ENCODE measurements at regions not wholly inside any gene's neighbourhood (a gene's known extent, or its start where the extent isn't known, plus 50 kb on each side); places are given as distances from the start of the nearest gene placed in this dataset.

- no peaks in the 10 kb centered on the region for H3K27me3 ChIP-seq (ENCODE audit: control insufficient read depth, insufficient read depth, low read length)
- H3K4me1 ChIP-seq (ENCODE audit: control insufficient read depth, insufficient read depth, low read length): no peaks in the 10 kb centered on the region
- no peaks in the 10 kb centered on the region for H3K36me3 ChIP-seq (ENCODE audit: control insufficient read depth, insufficient read depth, low read length)
- no CpG with 5 or more reads among the region's 3 CpGs for WGBS (ENCODE audit: insufficient coverage)
- DNase-seq (ENCODE audit: low read depth in 4 of 6, low spot score in 6 of 6): no peak
- H3K9me3 ChIP-seq (ENCODE audit: control insufficient read depth, insufficient read depth, low read length): no peaks in the 10 kb centered on the region
- H3K4me3 ChIP-seq (ENCODE audit: low read depth, low read length): no peak overlapping the region
- no peak overlapping the region for H3K27ac ChIP-seq (ENCODE audit: low read depth, low read length)
Measured at GRCh38 chr4:74543231-74543781, 98.4 kb downstream of the AREG start.

- no peak for DNase-seq (ENCODE audit: low read depth in 4 of 6, low spot score in 6 of 6)
- Histone ChIP-seq H3K27me3 (ENCODE audit: control insufficient read depth, insufficient read depth, low read length) (no peaks in the 10 kb centered on the region), H3K36me3 (ENCODE audit: control insufficient read depth, insufficient read depth, low read length) (no peaks in the 10 kb centered on the region), H3K9me3 (ENCODE audit: control insufficient read depth, insufficient read depth, low read length) (no peaks in the 10 kb centered on the region), H3K4me1 (ENCODE audit: control insufficient read depth, insufficient read depth, low read length) (no peaks in the 10 kb centered on the region), H3K4me3 (ENCODE audit: low read depth, low read length) (no peak overlapping the region), H3K27ac (ENCODE audit: low read depth, low read length) (no peak overlapping the region)
- WGBS (ENCODE audit: insufficient coverage): 100% methylated on average over 1 of the region's 2 CpGs
Measured at GRCh38 chr4:74543983-74544382, 99.0 kb downstream of the AREG start.

GRCh38 chr4:74544655-74545361 lies 99.9 kb downstream of the AREG start:
- Histone ChIP-seq H3K27me3 (ENCODE audit: control insufficient read depth, insufficient read depth, low read length) (no peaks in the 10 kb centered on the region), H3K4me1 (ENCODE audit: control insufficient read depth, insufficient read depth, low read length) (no peaks in the 10 kb centered on the region), H3K27ac (ENCODE audit: low read depth, low read length) (no peak overlapping the region), H3K36me3 (ENCODE audit: control insufficient read depth, insufficient read depth, low read length) (no peaks in the 10 kb centered on the region), H3K4me3 (ENCODE audit: low read depth, low read length) (no peak overlapping the region), H3K9me3 (ENCODE audit: control insufficient read depth, insufficient read depth, low read length) (no peaks in the 10 kb centered on the region)
- WGBS (ENCODE audit: insufficient coverage): no CpG with 5 or more reads among the region's 1 CpG
- DNase-seq (ENCODE audit: low read depth in 4 of 6, low spot score in 6 of 6): no peak

GRCh38 chr4:74545448-74545847 lies 100.5 kb downstream of the AREG start:
- no peaks in the 10 kb centered on the region for H3K9me3 ChIP-seq (ENCODE audit: control insufficient read depth, insufficient read depth, low read length)
- no peaks in the 10 kb centered on the region for H3K27me3 ChIP-seq (ENCODE audit: control insufficient read depth, insufficient read depth, low read length)
- H3K36me3 ChIP-seq (ENCODE audit: control insufficient read depth, insufficient read depth, low read length): no peaks in the 10 kb centered on the region
- no peak for DNase-seq (ENCODE audit: low read depth in 4 of 6, low spot score in 6 of 6)
- H3K4me3 ChIP-seq (ENCODE audit: low read depth, low read length): no peak overlapping the region
- no peaks in the 10 kb centered on the region for H3K4me1 ChIP-seq (ENCODE audit: control insufficient read depth, insufficient read depth, low read length)
- no peak overlapping the region for H3K27ac ChIP-seq (ENCODE audit: low read depth, low read length)

GRCh38 chr4:74546057-74546456 lies 101.1 kb downstream of the AREG start:
- DNase-seq (ENCODE audit: low read depth in 4 of 6, low spot score in 6 of 6): no peak
- H3K9me3 ChIP-seq (ENCODE audit: control insufficient read depth, insufficient read depth, low read length): no peaks in the 10 kb centered on the region
- H3K27ac ChIP-seq (ENCODE audit: low read depth, low read length): no peak overlapping the region
- whole genome bisulfite sequencing (ENCODE audit: insufficient coverage): no CpG with 5 or more reads among the region's 2 CpGs
- H3K4me1 ChIP-seq (ENCODE audit: control insufficient read depth, insufficient read depth, low read length): no peaks in the 10 kb centered on the region
- H3K36me3 ChIP-seq (ENCODE audit: control insufficient read depth, insufficient read depth, low read length): no peaks in the 10 kb centered on the region
- H3K27me3 ChIP-seq (ENCODE audit: control insufficient read depth, insufficient read depth, low read length): no peaks in the 10 kb centered on the region
- H3K4me3 ChIP-seq (ENCODE audit: low read depth, low read length): no peak overlapping the region

- no peak for DNase-seq (ENCODE audit: low read depth in 4 of 6, low spot score in 6 of 6)
- Histone ChIP-seq H3K27ac (ENCODE audit: low read depth, low read length) (no peak overlapping the region), H3K9me3 (ENCODE audit: control insufficient read depth, insufficient read depth, low read length) (no peaks in the 10 kb centered on the region), H3K36me3 (ENCODE audit: control insufficient read depth, insufficient read depth, low read length) (no peaks in the 10 kb centered on the region), H3K4me1 (ENCODE audit: control insufficient read depth, insufficient read depth, low read length) (no peaks in the 10 kb centered on the region), H3K27me3 (ENCODE audit: control insufficient read depth, insufficient read depth, low read length) (no peaks in the 10 kb centered on the region), H3K4me3 (ENCODE audit: low read depth, low read length) (no peak overlapping the region)
Measured at GRCh38 chr4:74547042-74547441, 102.1 kb downstream of the AREG start.

GRCh38 chr4:74548561-74548960 lies 103.6 kb downstream of the AREG start:
- Histone ChIP-seq H3K9me3 (ENCODE audit: control insufficient read depth, insufficient read depth, low read length) (no peaks in the 10 kb centered on the region), H3K4me1 (ENCODE audit: control insufficient read depth, insufficient read depth, low read length) (no peaks in the 10 kb centered on the region), H3K36me3 (ENCODE audit: control insufficient read depth, insufficient read depth, low read length) (no peaks in the 10 kb centered on the region), H3K27me3 (ENCODE audit: control insufficient read depth, insufficient read depth, low read length) (no peaks in the 10 kb centered on the region), H3K4me3 (ENCODE audit: low read depth, low read length) (no peak overlapping the region), H3K27ac (ENCODE audit: low read depth, low read length) (no peak overlapping the region)
- 100% methylated on average over 1 of the region's 2 CpGs for WGBS (ENCODE audit: insufficient coverage)
- DNase-seq (ENCODE audit: low read depth in 4 of 6, low spot score in 6 of 6): no peak

GRCh38 chr4:74549936-74550335 lies 105.0 kb downstream of the AREG start:
- Histone ChIP-seq H3K4me1 (ENCODE audit: control insufficient read depth, insufficient read depth, low read length) (no peaks in the 10 kb centered on the region), H3K36me3 (ENCODE audit: control insufficient read depth, insufficient read depth, low read length) (no peaks in the 10 kb centered on the region), H3K4me3 (ENCODE audit: low read depth, low read length) (no peak overlapping the region), H3K27me3 (ENCODE audit: control insufficient read depth, insufficient read depth, low read length) (no peaks in the 10 kb centered on the region), H3K27ac (ENCODE audit: low read depth, low read length) (no peak overlapping the region), H3K9me3 (ENCODE audit: control insufficient read depth, insufficient read depth, low read length) (no peaks in the 10 kb centered on the region)
- no CpG with 5 or more reads among the region's 2 CpGs for WGBS (ENCODE audit: insufficient coverage)
- no peak for DNase-seq (ENCODE audit: low read depth in 4 of 6, low spot score in 6 of 6)

- Histone ChIP-seq H3K27ac (ENCODE audit: low read depth, low read length) (no peak overlapping the region), H3K9me3 (ENCODE audit: control insufficient read depth, insufficient read depth, low read length) (no peaks in the 10 kb centered on the region), H3K27me3 (ENCODE audit: control insufficient read depth, insufficient read depth, low read length) (no peaks in the 10 kb centered on the region), H3K36me3 (ENCODE audit: control insufficient read depth, insufficient read depth, low read length) (no peaks in the 10 kb centered on the region), H3K4me1 (ENCODE audit: control insufficient read depth, insufficient read depth, low read length) (no peaks in the 10 kb centered on the region), H3K4me3 (ENCODE audit: low read depth, low read length) (no peak overlapping the region)
- no peak for DNase-seq (ENCODE audit: low read depth in 4 of 6, low spot score in 6 of 6)
Measured at GRCh38 chr4:74555231-74555630, 110.3 kb downstream of the AREG start.

- Histone ChIP-seq H3K4me1 (ENCODE audit: control insufficient read depth, insufficient read depth, low read length) (no peaks in the 10 kb centered on the region), H3K9me3 (ENCODE audit: control insufficient read depth, insufficient read depth, low read length) (no peaks in the 10 kb centered on the region), H3K27me3 (ENCODE audit: control insufficient read depth, insufficient read depth, low read length) (no peaks in the 10 kb centered on the region), H3K4me3 (ENCODE audit: low read depth, low read length) (no peak overlapping the region), H3K36me3 (ENCODE audit: control insufficient read depth, insufficient read depth, low read length) (no peaks in the 10 kb centered on the region), H3K27ac (ENCODE audit: low read depth, low read length) (no peak overlapping the region)
- DNase-seq (ENCODE audit: low read depth in 4 of 6, low spot score in 6 of 6): no peak
- WGBS (ENCODE audit: insufficient coverage): no CpG with 5 or more reads among the region's 1 CpG
Measured at GRCh38 chr4:74555843-74556242, 110.9 kb downstream of the AREG start.

All from spinal cord (tissue), 9 donors.